Smooth muscle cell (in vitro differentiated cells): ENCODE measurements at regions not wholly inside any gene's neighbourhood (a gene's known extent, or its start where the extent isn't known, plus 50 kb on each side); places are given as distances from the start of the nearest gene placed in this dataset.

Source experiments
- DNase-seq: peaks from one replicate; lab custom pipeline; 2025; ENCODE audit not compliant: unreplicated experiment; lab: John Stamatoyannopoulos, UW
- H2AFZ ChIP-seq: fragments of 200-600 bp; sonication (generic); 2 replicates; pipeline ENCODE4 v1.6.0; 2016; ENCODE audit warnings: antibody characterized with exemption, low read depth, mild to moderate bottlenecking
- H3F3A ChIP-seq: fragments of 200-600 bp; sonication (generic); 2 replicates; pipeline ENCODE4 v1.6.0; 2017; ENCODE audit warnings: antibody characterized with exemption, low read depth
- H3K27ac ChIP-seq: fragments of 200-600 bp; sonication (generic); 2 replicates; pipeline ENCODE4 v1.5.1; 2016; ENCODE audit warnings: low read depth, mild to moderate bottlenecking
- H3K27me3 ChIP-seq: fragments of 200-600 bp; sonication (generic); 2 replicates; pipeline ENCODE4 v1.6.1; 2016; ENCODE audit warnings: low read depth, mild to moderate bottlenecking
- H3K36me3 ChIP-seq: fragments of 200-600 bp; sonication (generic); 2 replicates; pipeline ENCODE4 v1.5.1; 2016; ENCODE audit warnings: low read depth
- H3K4me1 ChIP-seq: fragments of 200-600 bp; sonication (generic); 2 replicates; pipeline ENCODE4 v1.5.1; 2016; ENCODE audit warnings: low read depth
- H3K4me2 ChIP-seq: fragments of 200-600 bp; sonication (generic); 2 replicates; pipeline ENCODE4 v1.6.0; 2016; ENCODE audit warnings: mild to moderate bottlenecking
- H3K4me3 ChIP-seq: fragments of 200-600 bp; sonication (generic); 2 replicates; pipeline ENCODE4 v1.5.1; 2016; ENCODE audit warnings: mild to moderate bottlenecking
- H3K79me2 ChIP-seq: fragments of 200-600 bp; sonication (generic); 2 replicates; pipeline ENCODE4 v1.6.0; 2016; ENCODE audit warnings: low read depth, mild to moderate bottlenecking
- H3K9ac ChIP-seq: fragments of 200-600 bp; sonication (generic); 2 replicates; pipeline ENCODE4 v1.6.0; 2016; ENCODE audit warnings: low read depth
- H3K9me3 ChIP-seq: fragments of 200-600 bp; sonication (generic); replicated peaks from 2 replicates; pipeline ENCODE4 v1.5.1; 2016; ENCODE audit warnings: low read depth
- H4K20me1 ChIP-seq: fragments of 200-600 bp; sonication (generic); 2 replicates; pipeline ENCODE4 v1.6.0; 2016; ENCODE audit warnings: low read depth
- CTCF ChIP-seq: fragments of 200-600 bp; sonication (generic); IDR thresholded peaks from 2 replicates; pipeline ENCODE4 v1.5.1; 2017; ENCODE audit warnings: borderline replicate concordance, mild to moderate bottlenecking, antibody characterized with exemption; ENCODE audit not compliant: insufficient read depth, poor library complexity, severe bottlenecking
- WGBS: methylation state at CpG from one replicate; pipeline ENCODE4 v1.1.7; 2016; ENCODE audit warnings: low lambda C conversion rate; 5-methylcytosine and 5-hydroxymethylcytosine counted together

- H4K20me1 ChIP-seq, result no peaks in the 10 kb centered on the region
- no peak for DNase-seq
- 95% methylated on average over 11 of the region's 16 CpGs for WGBS
- H3K9me3 ChIP-seq, result no peaks in the 10 kb centered on the region
- no peaks in the 10 kb centered on the region for H3K36me3 ChIP-seq
- no peak overlapping the region for H3K4me3 ChIP-seq
- H2AFZ ChIP-seq, result no peak overlapping the region
- TF ChIP-seq CTCF, result no peak
- no peaks in the 10 kb centered on the region for H3F3A ChIP-seq
- H3K4me1 ChIP-seq, result no peaks in the 10 kb centered on the region
- H3K27me3 ChIP-seq, result no peaks in the 10 kb centered on the region
- H3K9ac ChIP-seq, result no peak overlapping the region
- H3K4me2 ChIP-seq, result no peak overlapping the region
- no peak overlapping the region for H3K27ac ChIP-seq
- H3K79me2 ChIP-seq, result no peaks in the 10 kb centered on the region
These were observed 70.9 kb upstream of the GPC1 start for GRCh38 chr2:240364582-240364960.

GRCh38 chr2:240364961-240365775 is 70.3 kb upstream of the GPC1 start:
- Histone ChIP-seq H4K20me1 (no peaks in the 10 kb centered on the region), H3K4me3 (no peak overlapping the region), H3K27ac (no peak overlapping the region), H3K4me2 (no peak overlapping the region), H3K36me3 (no peaks in the 10 kb centered on the region), H3K27me3 (no peaks in the 10 kb centered on the region), H3K9me3 (no peaks in the 10 kb centered on the region), H2AFZ (no peak overlapping the region), H3K9ac (no peak overlapping the region), H3F3A (no peaks in the 10 kb centered on the region), H3K4me1 (peaks cover 4% of the 10 kb centered on the region), H3K79me2 (no peaks in the 10 kb centered on the region)
- DNase-seq, result no peak
- 92% methylated on average over 22 of the region's 30 CpGs for WGBS
- no peak for TF ChIP-seq CTCF

GRCh38 chr2:240365971-240366471 is 69.4 kb upstream of the GPC1 start:
- H3K27me3 ChIP-seq, result no peaks in the 10 kb centered on the region
- no peaks in the 10 kb centered on the region for H3K9me3 ChIP-seq
- H3K27ac ChIP-seq, result no peak overlapping the region
- H3K4me2 ChIP-seq, result no peak overlapping the region
- H2AFZ ChIP-seq, result no peak overlapping the region
- H3K36me3 ChIP-seq, result no peaks in the 10 kb centered on the region
- no peaks in the 10 kb centered on the region for H3F3A ChIP-seq
- H3K9ac ChIP-seq, result no peak overlapping the region
- no peaks in the 10 kb centered on the region for H4K20me1 ChIP-seq
- DNase-seq, result no peak
- H3K79me2 ChIP-seq, result no peaks in the 10 kb centered on the region
- TF ChIP-seq CTCF, result no peak
- no peak overlapping the region for H3K4me3 ChIP-seq
- 73% methylated on average over 9 of the region's 9 CpGs for whole genome bisulfite sequencing
- H3K4me1 ChIP-seq, result peaks cover 4% of the 10 kb centered on the region

- Histone ChIP-seq H2AFZ (no peak overlapping the region), H3K4me1 (peaks cover 4% of the 10 kb centered on the region), H3F3A (no peaks in the 10 kb centered on the region), H3K27me3 (no peaks in the 10 kb centered on the region), H3K9ac (no peak overlapping the region), H3K79me2 (no peaks in the 10 kb centered on the region), H3K27ac (no peak overlapping the region), H4K20me1 (no peaks in the 10 kb centered on the region), H3K36me3 (no peaks in the 10 kb centered on the region), H3K4me3 (no peak overlapping the region), H3K9me3 (no peaks in the 10 kb centered on the region), H3K4me2 (no peak overlapping the region)
- DNase-seq, result no peak
- no peak for TF ChIP-seq CTCF
- WGBS, result 93% methylated on average over 19 of the region's 19 CpGs
These were observed 68.6 kb upstream of the GPC1 start for GRCh38 chr2:240366901-240367300.
